ENCODE measurements at regions not wholly inside any gene's neighbourhood (a gene's known extent, or its start where the extent isn't known, plus 50 kb on each side); places are given as distances from the start of the nearest gene placed in this dataset.
"Not testable (repeated sequence)": the region's sequence is repeated elsewhere in the genome, so short reads cannot be mapped to it uniquely, and the experiment has no call there.

DNA sequence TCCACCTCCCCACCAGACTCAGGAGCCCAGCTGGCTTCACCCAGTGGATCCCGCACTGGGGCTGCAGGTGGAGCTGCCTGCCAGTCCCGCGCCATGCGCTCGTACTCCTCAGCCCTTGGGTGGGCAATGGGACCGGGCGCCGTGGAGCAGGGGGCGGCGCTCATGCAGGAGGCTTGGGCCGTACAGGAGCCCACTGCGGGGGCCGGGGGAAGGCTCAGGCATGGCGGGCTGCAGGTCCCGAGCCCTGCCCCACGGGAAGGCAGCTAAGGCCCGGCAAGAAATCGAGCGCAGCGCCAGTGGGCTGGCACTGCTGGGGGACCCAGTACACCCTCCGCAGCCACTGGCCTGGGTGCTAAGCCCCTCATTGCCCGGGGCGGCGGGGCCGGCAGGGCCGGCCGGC is 984.0 kb downstream of the TBL1XR1 start:
- TF ChIP-seq, protein P1, sequence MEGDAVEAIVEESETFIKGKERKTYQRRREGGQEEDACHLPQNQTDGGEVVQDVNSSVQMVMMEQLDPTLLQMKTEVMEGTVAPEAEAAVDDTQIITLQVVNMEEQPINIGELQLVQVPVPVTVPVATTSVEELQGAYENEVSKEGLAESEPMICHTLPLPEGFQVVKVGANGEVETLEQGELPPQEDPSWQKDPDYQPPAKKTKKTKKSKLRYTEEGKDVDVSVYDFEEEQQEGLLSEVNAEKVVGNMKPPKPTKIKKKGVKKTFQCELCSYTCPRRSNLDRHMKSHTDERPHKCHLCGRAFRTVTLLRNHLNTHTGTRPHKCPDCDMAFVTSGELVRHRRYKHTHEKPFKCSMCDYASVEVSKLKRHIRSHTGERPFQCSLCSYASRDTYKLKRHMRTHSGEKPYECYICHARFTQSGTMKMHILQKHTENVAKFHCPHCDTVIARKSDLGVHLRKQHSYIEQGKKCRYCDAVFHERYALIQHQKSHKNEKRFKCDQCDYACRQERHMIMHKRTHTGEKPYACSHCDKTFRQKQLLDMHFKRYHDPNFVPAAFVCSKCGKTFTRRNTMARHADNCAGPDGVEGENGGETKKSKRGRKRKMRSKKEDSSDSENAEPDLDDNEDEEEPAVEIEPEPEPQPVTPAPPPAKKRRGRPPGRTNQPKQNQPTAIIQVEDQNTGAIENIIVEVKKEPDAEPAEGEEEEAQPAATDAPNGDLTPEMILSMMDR (IDR thresholded peaks at IDR 0.05), result not testable (repeated sequence)
- not testable (repeated sequence) for TF ChIP-seq POLR2A (IDR thresholded peaks at IDR 0.05)

Data from Peyer's patch (tissue), 4 donors.